Astrocyte of the cerebellum (primary cell): ENCODE measurements at regions not wholly inside any gene's neighbourhood (a gene's known extent, or its start where the extent isn't known, plus 50 kb on each side); places are given as distances from the start of the nearest gene placed in this dataset.

Experiments used
- DNase-seq: peaks from one replicate; pipeline ENCODE4 v3.0.0-alpha.2; 2011; ENCODE audit warnings: low read depth
- H3K4me3 ChIP-seq: 2 replicates; pipeline ENCODE4 v1.5.1; 2011; ENCODE audit warnings: mild to moderate bottlenecking, low read depth, low read length, moderate library complexity
- CTCF ChIP-seq: IDR thresholded peaks from 2 replicates; pipeline ENCODE4 v1.5.1; 2012; ENCODE audit warnings: low read length, low read depth, moderate library complexity, mild to moderate bottlenecking; ENCODE audit errors: missing control alignments
- in situ Hi-C: cut with HindIII; loops from 2 replicates; pipeline ENCODE4 v1.10.0; 2017; ENCODE audit warnings: low sequenced_read_pairs

DNA sequence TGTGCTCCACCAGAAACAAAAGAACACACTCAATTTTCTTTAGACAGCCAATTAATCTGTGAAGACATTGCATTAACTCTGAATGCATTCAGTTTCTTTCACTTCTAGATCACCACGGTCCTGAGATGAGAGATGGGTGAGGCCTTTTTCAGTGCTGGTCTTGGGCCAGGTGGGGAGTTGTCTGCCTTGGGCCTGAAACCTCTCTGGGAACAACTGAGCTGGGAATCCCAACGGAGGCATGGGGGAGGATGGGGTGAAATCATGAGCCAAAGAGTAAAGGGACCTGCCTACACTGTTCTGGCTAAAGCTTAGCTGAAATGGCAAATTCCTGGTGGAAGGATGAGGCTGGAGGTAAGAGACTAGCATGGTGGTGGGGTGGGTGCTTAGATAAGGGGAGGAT is 353.5 kb upstream of the B3GAT1 start:
- in situ Hi-C loops, result no loop called here
- DNase-seq, result no peak
- no peak for TF ChIP-seq CTCF
- no peak overlapping the region for H3K4me3 ChIP-seq

DNA sequence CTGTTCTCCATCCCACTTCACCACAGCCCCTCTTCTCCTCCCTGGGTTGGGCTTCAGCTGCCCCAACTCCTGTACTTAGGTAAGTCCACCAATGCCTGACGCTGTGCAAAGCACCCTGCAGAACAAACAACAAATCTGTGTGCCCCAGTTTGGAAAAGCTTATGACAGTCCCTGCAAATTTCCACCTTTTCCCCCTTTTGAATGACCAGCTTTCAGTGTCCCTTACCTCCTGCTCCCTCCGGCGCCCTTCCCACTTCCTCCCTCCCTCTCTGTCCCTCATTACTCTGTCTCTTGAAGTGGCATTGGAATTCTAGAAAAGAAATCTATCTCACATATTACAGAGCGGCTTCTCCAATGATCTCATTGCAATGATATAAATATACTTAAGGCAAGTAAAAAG is 352.9 kb upstream of the B3GAT1 start:
- TF ChIP-seq CTCF, result no peak
- no peak overlapping the region for H3K4me3 ChIP-seq
- in situ Hi-C loops, result no loop called here
- no peak for DNase-seq

DNA sequence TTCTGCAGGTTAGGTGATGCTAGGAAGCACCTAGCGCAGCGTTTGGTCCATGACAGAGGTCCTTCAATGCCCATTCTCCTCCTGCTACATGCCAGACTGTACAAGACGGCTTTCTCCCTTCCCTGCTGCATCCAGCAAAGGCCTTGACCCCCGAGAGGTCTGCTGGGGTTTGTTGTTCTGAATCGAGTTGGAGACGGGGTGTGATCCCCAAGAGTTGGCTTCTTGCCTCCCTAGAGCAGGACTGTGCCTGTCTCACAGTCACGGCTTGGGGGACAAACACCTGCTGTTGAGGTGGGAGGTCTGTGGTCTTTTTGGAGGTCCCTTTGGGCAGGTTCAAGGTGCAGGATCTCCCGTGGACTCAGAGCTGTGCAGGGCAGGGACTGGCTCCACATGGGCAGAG is 352.3 kb upstream of the B3GAT1 start:
- TF ChIP-seq CTCF, result no peak
- no peak for DNase-seq
- H3K4me3 ChIP-seq, result no peak overlapping the region
- in situ Hi-C loops, result no loop called here

DNA sequence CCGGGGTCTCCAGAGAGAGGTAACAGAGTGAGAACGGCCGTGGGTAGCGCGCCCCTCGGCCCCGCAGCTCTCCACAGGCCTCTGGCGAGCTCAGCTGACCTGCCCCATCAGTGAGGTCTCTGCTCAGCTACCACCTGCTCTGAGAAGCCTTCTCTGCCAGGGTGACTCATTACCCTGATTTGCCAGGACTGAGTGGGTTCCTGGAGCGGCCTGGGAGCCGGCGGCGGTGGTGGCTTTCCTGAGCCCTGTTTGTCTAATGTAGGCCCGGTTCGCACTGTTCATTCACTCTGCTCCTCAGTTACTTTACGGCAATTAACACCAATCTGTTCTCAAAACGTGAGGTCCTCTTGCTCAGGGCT is 351.0 kb upstream of the B3GAT1 start:
- in situ Hi-C loops, result no loop called here
- DNase-seq, result no peak
- no peak overlapping the region for H3K4me3 ChIP-seq
- TF ChIP-seq CTCF, result no peak

DNA sequence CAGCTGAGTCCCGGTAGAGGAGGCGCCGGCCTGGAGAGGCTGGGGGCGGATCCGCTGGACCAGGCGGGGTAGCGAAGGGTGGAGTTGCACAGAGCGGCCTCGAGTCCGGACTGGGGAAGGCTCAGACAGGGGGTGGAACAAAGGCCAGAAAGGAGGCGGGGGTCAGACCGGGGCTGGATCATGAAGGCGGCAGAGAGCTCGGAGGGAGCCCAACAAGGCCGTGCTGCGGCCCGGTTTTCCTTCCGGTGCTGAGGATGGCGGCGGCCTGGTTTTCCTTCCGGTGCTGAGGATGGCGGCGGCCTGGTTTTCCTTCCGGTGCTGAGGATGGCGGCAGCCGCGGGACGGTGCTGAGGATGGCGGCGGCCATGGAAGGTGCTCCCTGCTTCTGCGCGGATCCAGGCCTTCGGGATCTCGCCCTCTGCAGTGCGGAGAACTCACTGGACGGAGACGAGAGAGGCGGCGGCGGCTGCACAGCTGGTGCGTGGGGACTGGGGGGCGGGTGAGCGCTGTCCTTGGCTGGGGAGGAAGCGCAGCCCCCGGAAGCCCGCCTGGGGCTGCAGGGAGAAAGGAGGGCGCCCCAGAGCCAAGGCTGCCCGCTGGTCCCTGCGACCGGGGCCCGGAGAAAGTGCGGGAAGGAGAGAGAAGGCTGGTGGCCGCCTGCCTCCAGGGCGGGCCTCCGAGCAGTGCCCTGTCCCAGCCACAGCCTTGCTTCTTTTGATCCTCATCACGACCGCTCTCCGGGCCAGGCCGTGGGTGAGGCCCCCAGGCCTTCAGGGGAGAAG is 350.4 kb upstream of the B3GAT1 start:
- in situ Hi-C loops, result no loop called here
- no peak for TF ChIP-seq CTCF
- no peak for DNase-seq
- no peak overlapping the region for H3K4me3 ChIP-seq

DNA sequence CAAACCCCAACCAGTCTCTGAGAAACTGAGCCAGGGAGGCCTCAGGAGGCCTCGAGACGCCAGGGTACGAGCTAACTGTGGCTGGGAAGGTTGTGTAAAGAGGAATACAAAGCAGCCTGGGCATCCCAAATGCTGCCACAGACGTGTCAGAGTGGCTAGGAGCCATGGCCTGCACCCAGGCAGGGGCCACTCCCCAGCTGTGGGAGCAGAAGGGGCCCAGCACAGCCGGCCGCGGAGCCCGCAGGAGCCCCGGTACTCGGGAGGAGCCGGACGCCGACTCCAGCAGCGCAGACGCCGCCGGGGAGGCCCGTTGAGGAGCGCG is 349.8 kb upstream of the B3GAT1 start:
- DNase-seq, result no peak
- no peak for TF ChIP-seq CTCF
- no peak overlapping the region for H3K4me3 ChIP-seq
- in situ Hi-C loops, result no loop called here
